HuH-7.5 (cell line): ENCODE measurements at regions not wholly inside any gene's neighbourhood (a gene's known extent, or its start where the extent isn't known, plus 50 kb on each side); places are given as distances from the start of the nearest gene placed in this dataset.

Source experiments
- DNase-seq: peaks from one replicate; pipeline ENCODE4 v3.0.0; 2011; ENCODE audit warnings: low spot score

- DNase-seq = no peak
Measured at GRCh38 chr20:52864916-52865605, 107.1 kb upstream of the TSHZ2 start.

- no peak for DNase-seq
Measured at GRCh38 chr20:52859156-52859876, 112.8 kb upstream of the TSHZ2 start.

- DNase-seq = peak; percentile 25
Measured at GRCh38 chr20:52852714-52853113, 119.4 kb upstream of the TSHZ2 start.

- DNase-seq = no peak
Measured at GRCh38 chr20:52847731-52848359, 124.3 kb upstream of the TSHZ2 start.

- no peak for DNase-seq
Measured at GRCh38 chr20:52847029-52847660, 125.0 kb upstream of the TSHZ2 start.

- no peak for DNase-seq
Measured at GRCh38 chr20:52845044-52845443, 127.1 kb upstream of the TSHZ2 start.

- no peak for DNase-seq
Measured at GRCh38 chr20:52843425-52843824, 128.7 kb upstream of the TSHZ2 start.

GRCh38 chr20:52841003-52841402 is 131.2 kb upstream of the TSHZ2 start:
- DNase-seq = no peak

GRCh38 chr20:52840041-52840440 is 132.1 kb upstream of the TSHZ2 start:
- no peak for DNase-seq

GRCh38 chr20:52838510-52839241 is 133.5 kb upstream of the TSHZ2 start:
- no peak for DNase-seq

- no peak for DNase-seq
Measured at GRCh38 chr20:52837378-52837777, 134.8 kb upstream of the TSHZ2 start.

GRCh38 chr20:52833901-52834300 is 138.3 kb upstream of the TSHZ2 start:
- DNase-seq = no peak

GRCh38 chr20:52832151-52832774 is 139.9 kb upstream of the TSHZ2 start:
- no peak for DNase-seq

- no peak for DNase-seq
Measured at GRCh38 chr20:52830598-52830997, 141.6 kb upstream of the TSHZ2 start.

- no peak for DNase-seq
Measured at GRCh38 chr20:52829111-52829510, 143.0 kb upstream of the TSHZ2 start.

GRCh38 chr20:52828199-52828598 is 144.0 kb upstream of the TSHZ2 start:
- no peak for DNase-seq

- no peak for DNase-seq
Measured at GRCh38 chr20:52826722-52827121, 145.4 kb upstream of the TSHZ2 start.

GRCh38 chr20:52826321-52826720 is 145.8 kb upstream of the TSHZ2 start:
- DNase-seq = no peak

GRCh38 chr20:52824494-52825216 is 147.5 kb upstream of the TSHZ2 start:
- no peak for DNase-seq

- no peak for DNase-seq
Measured at GRCh38 chr20:52823303-52823702, 148.9 kb upstream of the TSHZ2 start.
